ENCODE measurements at regions not wholly inside any gene's neighbourhood (a gene's known extent, or its start where the extent isn't known, plus 50 kb on each side); places are given as distances from the start of the nearest gene placed in this dataset.

GRCh38 chrX:116881961-116882360 is 419.2 kb upstream of the CT83 start:
- Histone ChIP-seq H3K4me1 (ENCODE audit: insufficient read depth, low read length) (no peaks in the 10 kb centered on the region), H3K23ac (ENCODE audit: insufficient read length, low read depth, low read length) (no peak overlapping the region), H4K5ac (ENCODE audit: insufficient read length, low read depth, low read length) (no peak overlapping the region), H3K4ac (ENCODE audit: low read depth, low read length) (no peak overlapping the region), H2BK120ac (ENCODE audit: low read depth, low read length, poor library complexity, severe bottlenecking) (no peak overlapping the region), H3K27me3 (ENCODE audit: insufficient read depth, low read length) (no peaks in the 10 kb centered on the region), H3T11ph (ENCODE audit: low read length) (no peak overlapping the region), H3K9me3 (ENCODE audit: control insufficient read depth, low read depth, low read length) (no peaks in the 10 kb centered on the region), H2BK12ac (ENCODE audit: insufficient read length, low read depth, low read length) (no peak overlapping the region), H3K79me1 (ENCODE audit: insufficient read depth, low read depth, low read length, poor library complexity, severe bottlenecking) (no peaks in the 10 kb centered on the region), H3K9ac (ENCODE audit: extremely low read depth, insufficient read length, low read length) (no peak overlapping the region), H4K91ac (ENCODE audit: insufficient read length, low read depth, low read length) (no peak overlapping the region), H3K79me2 (ENCODE audit: insufficient read depth, low read length) (no peaks in the 10 kb centered on the region), H3K14ac (ENCODE audit: insufficient read depth, low read length) (no peak overlapping the region), H4K20me1 (ENCODE audit: control insufficient read depth, insufficient read depth, insufficient read length) (no peaks in the 10 kb centered on the region), H3K27ac (ENCODE audit: insufficient read length, low read depth, low read length) (no peak overlapping the region), H2BK5ac (ENCODE audit: insufficient read length, low read length) (no peak overlapping the region), H2BK20ac (ENCODE audit: low read depth, low read length, poor library complexity, severe bottlenecking) (no peak overlapping the region), H2AK5ac (ENCODE audit: insufficient read length, low read length) (no peak overlapping the region), H3K18ac (ENCODE audit: insufficient read length, low read depth, low read length) (no peak overlapping the region), H2BK15ac (ENCODE audit: low read depth, low read length) (no peak overlapping the region), H3K56ac (ENCODE audit: insufficient read length, low read depth, low read length) (no peak overlapping the region), H2AFZ (ENCODE audit: low read length) (no peak overlapping the region), H4K8ac (replicated peaks; ENCODE audit: insufficient read length, low read depth, low read length) (no peak overlapping the region), H3K4me2 (ENCODE audit: insufficient read depth, insufficient read length, low read length) (no peak overlapping the region), H3K23me2 (ENCODE audit: insufficient read length, low read depth, low read length, poor library complexity, severe bottlenecking) (no peaks in the 10 kb centered on the region)
- Mint-ChIP-seq H3K9me3 (peaks cover 0 to 4% of the 10 kb centered on the region in 2 experiments; a peak in 3 of 5 replicates), H3K27ac (no peak overlapping the region), H3K4me3 (no peak overlapping the region), H3K27me3 (ENCODE audit: low read depth) (no peaks in the 10 kb centered on the region), H3K4me1 (peaks cover 0 to 2% of the 10 kb centered on the region in 2 experiments; a peak in 2 of 4 replicates), H3K36me3 (ENCODE audit: insufficient read depth in 1 of 3, low read depth in 3 of 3) (no peaks in the 10 kb centered on the region; a peak in 3 of 7 replicates)
- no CpG with 5 or more reads among the region's 1 CpG for WGBS (ENCODE audit: extremely low coverage, insufficient read length, low lambda C conversion rate)
- no peak for TF ChIP-seq CTCF (conservative IDR thresholded peaks at IDR 0.05)
- no peak for DNase-seq
